Neuronal stem cell (in vitro differentiated cells): ENCODE measurements at regions not wholly inside any gene's neighbourhood (a gene's known extent, or its start where the extent isn't known, plus 50 kb on each side); places are given as distances from the start of the nearest gene placed in this dataset.

Experiments used
- DNase-seq: peaks from one replicate; pipeline ENCODE4 v3.0.0-alpha.2; 2013; ENCODE audit warnings: low spot score
- H2AFZ ChIP-seq: one replicate; pipeline ENCODE4 v1.6.1; 2013; ENCODE audit warnings: mild to moderate bottlenecking, low read length, inconsistent platforms
- H2AK5ac ChIP-seq: 2 replicates; pipeline ENCODE4 v1.6.1; 2013; ENCODE audit warnings: low read depth, mild to moderate bottlenecking, inconsistent platforms, low read length, moderate library complexity, mixed read lengths
- H2BK120ac ChIP-seq: 2 replicates; pipeline ENCODE4 v1.6.1; 2013; ENCODE audit warnings: low read depth, mild to moderate bottlenecking, inconsistent platforms, low read length, moderate library complexity, mixed read lengths
- H2BK12ac ChIP-seq: one replicate; pipeline ENCODE4 v1.6.1; 2013; ENCODE audit warnings: low read length, inconsistent platforms
- H2BK15ac ChIP-seq: 2 replicates; pipeline ENCODE4 v1.6.1; 2013; ENCODE audit warnings: mild to moderate bottlenecking, low read length, inconsistent platforms, mixed read lengths
- H2BK5ac ChIP-seq: one replicate; pipeline ENCODE4 v1.6.1; 2013; ENCODE audit warnings: inconsistent platforms, mild to moderate bottlenecking, low read length, moderate library complexity
- H3K14ac ChIP-seq: one replicate; pipeline ENCODE4 v1.6.1; 2013; ENCODE audit warnings: low read length, inconsistent platforms
- H3K18ac ChIP-seq: 2 replicates; pipeline ENCODE4 v1.6.1; 2013; ENCODE audit warnings: low read length, inconsistent platforms
- H3K23ac ChIP-seq: 2 replicates; pipeline ENCODE4 v1.6.1; 2013; ENCODE audit warnings: low read depth, mild to moderate bottlenecking, mixed read lengths, low read length, inconsistent platforms; ENCODE audit not compliant: poor library complexity
- H3K27ac ChIP-seq: replicated peaks from 3 replicates; pipeline ENCODE4 v1.5.1; 2013; ENCODE audit warnings: low read length, inconsistent platforms
- H3K27me3 ChIP-seq, 3 experiments: 2 replicates each; pipeline ENCODE4 v1.6.1; 2013; ENCODE audit warnings: low read length in 3 of 3, mild to moderate bottlenecking in 2 of 3, inconsistent platforms in 1 of 3, low read depth in 1 of 3, mixed read lengths in 1 of 3, moderate library complexity in 1 of 3; ENCODE audit not compliant: control insufficient read depth in 3 of 3, insufficient read depth in 3 of 3
- H3K36me3 ChIP-seq, 2 donors: replicated peaks in 1 of 2; 2 replicates each; pipeline ENCODE4 v1.6.1; 2013; ENCODE audit warnings: low read length in 2 of 2; ENCODE audit not compliant: control insufficient read depth in 2 of 2, insufficient read depth in 2 of 2
- H3K4ac ChIP-seq: 2 replicates; pipeline ENCODE4 v1.6.1; 2013; ENCODE audit warnings: inconsistent platforms, mild to moderate bottlenecking, low read length, moderate library complexity
- H3K4me1 ChIP-seq, 2 donors: 1 replicate in 1 of 2; 2 replicates in 1 of 2; pipeline ENCODE4 v1.6.1; 2013; ENCODE audit warnings: low read length in 2 of 2, low read depth in 1 of 2; ENCODE audit not compliant: control insufficient read depth in 2 of 2, insufficient read depth in 1 of 2
- H3K4me2 ChIP-seq: one replicate; pipeline ENCODE4 v1.6.1; 2013; ENCODE audit warnings: mild to moderate bottlenecking, low read length, inconsistent platforms; ENCODE audit not compliant: insufficient read depth, poor library complexity, severe bottlenecking
- H3K4me3 ChIP-seq, 2 donors: 2 replicates each; pipeline ENCODE4 v1.5.1; 2013; ENCODE audit warnings: low read length in 2 of 2, mild to moderate bottlenecking in 2 of 2, inconsistent platforms in 1 of 2, moderate library complexity in 1 of 2
- H3K79me1 ChIP-seq: one replicate; pipeline ENCODE4 v1.6.1; 2013; ENCODE audit warnings: low read depth, mild to moderate bottlenecking, inconsistent platforms, low read length, moderate library complexity
- H3K9ac ChIP-seq: one replicate; pipeline ENCODE4 v1.6.1; 2013; ENCODE audit warnings: mild to moderate bottlenecking, low read depth, low read length, inconsistent platforms; ENCODE audit not compliant: poor library complexity
- H3K9me3 ChIP-seq, 2 donors: replicated peaks in 1 of 2; 2 replicates each; pipeline versions ENCODE3 to v1.6.1; 2013; ENCODE audit warnings: low read length in 2 of 2, mild to moderate bottlenecking in 2 of 2, inconsistent platforms in 1 of 2, low read depth in 1 of 2, mixed read lengths in 1 of 2, moderate library complexity in 1 of 2; ENCODE audit not compliant: control insufficient read depth in 2 of 2, insufficient read depth in 1 of 2
- H4K8ac ChIP-seq: one replicate; pipeline ENCODE4 v1.6.1; 2013; ENCODE audit warnings: low read depth, mild to moderate bottlenecking, inconsistent platforms, low read length, moderate library complexity
- H4K91ac ChIP-seq: one replicate; pipeline ENCODE4 v1.6.1; 2013; ENCODE audit warnings: low read length, low read depth, mild to moderate bottlenecking, inconsistent platforms; ENCODE audit not compliant: poor library complexity
- WGBS, 2 donors: extraction: QIAGEN DNeasy Blood & Tissue Kit; methylation state at CpG; one replicate each; pipeline ENCODE4 v1.1.7; 2013; ENCODE audit warnings: missing lambda C conversion rate in 2 of 2, mixed read lengths in 1 of 2; ENCODE audit not compliant: insufficient read length in 2 of 2, insufficient replicate concordance in 1 of 2; ENCODE audit errors: extremely low coverage in 2 of 2; 5-methylcytosine and 5-hydroxymethylcytosine counted together

DNA sequence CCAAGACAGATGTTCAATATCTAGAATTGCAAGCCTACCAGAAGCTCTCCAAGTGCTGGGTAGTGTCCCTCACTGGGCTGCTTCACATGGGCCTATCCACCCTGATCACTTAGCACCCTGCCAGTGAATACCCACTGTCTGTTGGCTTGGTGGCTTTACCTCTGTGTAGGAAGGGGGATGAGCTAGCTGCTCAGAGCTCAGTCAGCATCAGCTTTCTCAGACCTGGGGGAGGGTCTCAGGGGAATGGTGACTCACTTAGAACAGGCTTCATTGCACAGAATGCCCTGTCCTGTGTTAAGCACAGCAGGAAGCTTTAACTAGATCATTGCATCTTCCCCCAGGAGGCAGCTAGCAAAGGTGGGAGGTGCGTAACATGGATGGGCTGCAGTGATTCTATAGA, 209.8 kb downstream of the PDCD6IP start:
- no peak overlapping the region for H3K23ac ChIP-seq
- H3K4me2 ChIP-seq = no peak overlapping the region
- no peaks in the 10 kb centered on the region for H3K79me1 ChIP-seq
- H2BK120ac ChIP-seq = no peak overlapping the region
- H3K14ac ChIP-seq = no peak overlapping the region
- no peak overlapping the region for H3K9ac ChIP-seq
- no peak overlapping the region for H3K4me3 ChIP-seq
- no CpG with 5 or more reads among the region's 1 CpG for WGBS, 2 donors
- H4K8ac ChIP-seq = no peak overlapping the region
- no peak overlapping the region for H2AK5ac ChIP-seq
- H4K91ac ChIP-seq = no peak overlapping the region
- H2AFZ ChIP-seq = peak overlapping the region; percentile 20
- peak overlapping the region; percentile 5 for H3K18ac ChIP-seq
- no peak for DNase-seq
- H3K4ac ChIP-seq = no peak overlapping the region
- H3K4me1 ChIP-seq = peaks cover 10% of the 10 kb centered on the region in 2 donors
- no peaks in the 10 kb centered on the region for H3K36me3 ChIP-seq
- H2BK5ac ChIP-seq = no peak overlapping the region
- H3K27ac ChIP-seq = peak overlapping the region; percentile 6
- H2BK15ac ChIP-seq = no peak overlapping the region
- no peaks in the 10 kb centered on the region for H3K9me3 ChIP-seq
- H3K27me3 ChIP-seq = no peaks in the 10 kb centered on the region
- no peak overlapping the region for H2BK12ac ChIP-seq

GRCh38 chr3:34008836-34009809, 210.7 kb downstream of the PDCD6IP start:
- H3K4ac ChIP-seq = no peak overlapping the region
- no peak overlapping the region for H3K4me3 ChIP-seq
- H4K91ac ChIP-seq = no peak overlapping the region
- WGBS, 2 donors = no CpG with 5 or more reads among the region's 2 CpGs
- peaks cover 10% of the 10 kb centered on the region in 2 donors for H3K4me1 ChIP-seq
- no peak for DNase-seq
- no peak overlapping the region for H4K8ac ChIP-seq
- H2AFZ ChIP-seq = no peak overlapping the region
- H3K36me3 ChIP-seq = no peaks in the 10 kb centered on the region
- no peak overlapping the region for H2BK12ac ChIP-seq
- H3K9me3 ChIP-seq = no peaks in the 10 kb centered on the region
- no peak overlapping the region for H3K27ac ChIP-seq
- no peak overlapping the region for H2BK120ac ChIP-seq
- no peak overlapping the region for H3K4me2 ChIP-seq
- no peaks in the 10 kb centered on the region for H3K79me1 ChIP-seq
- no peak overlapping the region for H2BK15ac ChIP-seq
- H3K18ac ChIP-seq = no peak overlapping the region
- H3K23ac ChIP-seq = no peak overlapping the region
- H2AK5ac ChIP-seq = no peak overlapping the region
- H2BK5ac ChIP-seq = no peak overlapping the region
- H3K27me3 ChIP-seq = no peaks in the 10 kb centered on the region
- H3K14ac ChIP-seq = no peak overlapping the region
- H3K9ac ChIP-seq = no peak overlapping the region

- Histone ChIP-seq H2BK5ac (no peak overlapping the region), H3K4me2 (no peak overlapping the region), H3K27me3 (no peaks in the 10 kb centered on the region), H2BK120ac (no peak overlapping the region), H3K23ac (no peak overlapping the region), H3K36me3 (no peaks in the 10 kb centered on the region), H4K91ac (no peak overlapping the region), H3K14ac (no peak overlapping the region), H4K8ac (no peak overlapping the region), H3K9me3 (no peaks in the 10 kb centered on the region), H2BK15ac (no peak overlapping the region), H3K79me1 (no peaks in the 10 kb centered on the region), H3K27ac (no peak overlapping the region), H2AFZ (no peak overlapping the region), H3K4me3 (no peak overlapping the region), H3K4me1 (peaks cover 10% of the 10 kb centered on the region in 2 donors), H2BK12ac (no peak overlapping the region), H3K4ac (no peak overlapping the region), H2AK5ac (no peak overlapping the region), H3K18ac (no peak overlapping the region), H3K9ac (no peak overlapping the region)
- DNase-seq = no peak
- no CpG with 5 or more reads among the region's 3 CpGs for WGBS, 2 donors
Observed at GRCh38 chr3:34011171-34012101, 213.0 kb downstream of the PDCD6IP start.

DNA sequence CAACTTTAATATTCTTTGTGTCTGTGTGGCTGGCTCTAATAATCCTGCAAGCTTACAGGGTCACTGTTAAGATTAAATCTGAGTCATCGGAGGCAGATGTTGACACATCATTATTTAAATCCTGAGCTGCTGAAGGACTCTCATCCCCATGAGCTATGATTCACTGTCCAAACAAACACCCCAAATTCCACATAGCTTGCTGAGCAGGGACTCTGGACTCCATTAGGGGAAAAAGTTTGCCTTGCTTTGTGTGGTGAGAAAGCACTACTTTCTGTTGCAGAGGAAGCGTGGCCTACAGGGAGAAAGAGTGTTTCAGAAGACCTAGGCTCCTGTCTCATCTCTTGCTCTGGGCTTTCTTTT, 213.7 kb downstream of the PDCD6IP start:
- H3K23ac ChIP-seq = no peak overlapping the region
- no peak overlapping the region for H3K18ac ChIP-seq
- no CpG with 5 or more reads among the region's 2 CpGs for WGBS, 2 donors
- no peak overlapping the region for H2BK15ac ChIP-seq
- H4K91ac ChIP-seq = no peak overlapping the region
- no peaks in the 10 kb centered on the region for H3K9me3 ChIP-seq
- H3K27ac ChIP-seq = no peak overlapping the region
- no peak overlapping the region for H3K9ac ChIP-seq
- H2AFZ ChIP-seq = no peak overlapping the region
- peaks cover 5 to 9% of the 10 kb centered on the region in 2 donors for H3K4me1 ChIP-seq
- no peaks in the 10 kb centered on the region for H3K36me3 ChIP-seq
- H2BK5ac ChIP-seq = no peak overlapping the region
- no peak overlapping the region for H2BK120ac ChIP-seq
- H3K4ac ChIP-seq = no peak overlapping the region
- DNase-seq = no peak
- no peaks in the 10 kb centered on the region for H3K79me1 ChIP-seq
- H2AK5ac ChIP-seq = no peak overlapping the region
- H3K4me2 ChIP-seq = no peak overlapping the region
- no peak overlapping the region for H3K4me3 ChIP-seq
- H2BK12ac ChIP-seq = no peak overlapping the region
- no peak overlapping the region for H3K14ac ChIP-seq
- no peak overlapping the region for H4K8ac ChIP-seq
- no peaks in the 10 kb centered on the region for H3K27me3 ChIP-seq
